NCI-H187 (cell line): ENCODE measurements at regions not wholly inside any gene's neighbourhood (a gene's known extent, or its start where the extent isn't known, plus 50 kb on each side); places are given as distances from the start of the nearest gene placed in this dataset.

Source experiments
- DNase-seq, 2 experiments: peaks; one replicate each; lab custom pipeline; 2025; lab: John Stamatoyannopoulos, UW

GRCh38 chr2:153005071-153005730, 286.8 kb downstream of the ARL6IP6 start:
- DNase-seq = no peak

DNA sequence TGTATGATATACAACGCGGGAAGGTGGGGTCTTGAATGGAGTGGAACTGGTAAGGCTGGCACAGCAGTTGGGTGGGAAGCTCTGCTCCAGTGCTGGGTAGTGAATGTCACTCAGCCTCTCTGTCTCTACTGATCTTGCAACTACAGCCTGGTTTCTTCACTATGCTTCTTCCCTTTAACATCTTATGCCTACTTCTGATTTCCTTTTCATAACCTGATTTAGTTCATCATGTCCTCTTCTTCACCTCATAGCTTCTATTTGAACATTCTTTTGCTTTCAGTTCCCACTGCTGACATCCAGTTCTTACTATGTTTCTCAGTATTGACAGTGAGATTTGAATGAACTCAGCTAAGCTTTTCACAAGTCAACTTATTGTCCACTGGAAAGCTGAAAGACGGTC, 286.2 kb downstream of the ARL6IP6 start:
- DNase-seq = no peak

- DNase-seq = no peak
Measured at GRCh38 chr2:152974146-152974545, 255.7 kb downstream of the ARL6IP6 start.

- no peak for DNase-seq
Measured at GRCh38 chr2:152971685-152972084, 253.3 kb downstream of the ARL6IP6 start.

GRCh38 chr2:152962446-152962845, 244.0 kb downstream of the ARL6IP6 start:
- DNase-seq = no peak

GRCh38 chr2:152961351-152961750, 242.9 kb downstream of the ARL6IP6 start:
- DNase-seq = no peak

GRCh38 chr2:152950126-152950525, 231.7 kb downstream of the ARL6IP6 start:
- DNase-seq = no peak

DNA sequence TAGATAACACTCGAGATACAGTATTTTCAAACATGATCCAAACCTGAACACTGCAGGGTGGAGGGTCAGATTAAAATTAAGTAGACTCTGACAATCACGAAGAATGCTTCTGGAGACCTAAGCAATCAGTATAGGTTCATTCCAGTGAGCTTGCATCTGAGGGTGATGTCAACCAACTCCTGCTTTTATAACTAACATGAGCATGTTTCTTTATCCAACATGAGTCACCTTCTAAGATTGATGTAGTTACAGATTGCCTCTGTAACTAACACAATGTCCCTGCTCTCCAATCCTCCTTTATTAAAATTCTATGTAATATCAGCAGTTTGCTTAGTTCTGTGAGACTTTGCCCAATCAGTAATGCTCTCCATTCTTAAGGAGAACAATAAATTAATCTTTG, 225.7 kb downstream of the ARL6IP6 start:
- DNase-seq = no peak

- DNase-seq = no peak
Measured at GRCh38 chr2:152942940-152943440, 224.6 kb downstream of the ARL6IP6 start.

GRCh38 chr2:152930501-152930900, 212.1 kb downstream of the ARL6IP6 start:
- no peak for DNase-seq

GRCh38 chr2:152929628-152930027, 211.2 kb downstream of the ARL6IP6 start:
- no peak for DNase-seq

DNA sequence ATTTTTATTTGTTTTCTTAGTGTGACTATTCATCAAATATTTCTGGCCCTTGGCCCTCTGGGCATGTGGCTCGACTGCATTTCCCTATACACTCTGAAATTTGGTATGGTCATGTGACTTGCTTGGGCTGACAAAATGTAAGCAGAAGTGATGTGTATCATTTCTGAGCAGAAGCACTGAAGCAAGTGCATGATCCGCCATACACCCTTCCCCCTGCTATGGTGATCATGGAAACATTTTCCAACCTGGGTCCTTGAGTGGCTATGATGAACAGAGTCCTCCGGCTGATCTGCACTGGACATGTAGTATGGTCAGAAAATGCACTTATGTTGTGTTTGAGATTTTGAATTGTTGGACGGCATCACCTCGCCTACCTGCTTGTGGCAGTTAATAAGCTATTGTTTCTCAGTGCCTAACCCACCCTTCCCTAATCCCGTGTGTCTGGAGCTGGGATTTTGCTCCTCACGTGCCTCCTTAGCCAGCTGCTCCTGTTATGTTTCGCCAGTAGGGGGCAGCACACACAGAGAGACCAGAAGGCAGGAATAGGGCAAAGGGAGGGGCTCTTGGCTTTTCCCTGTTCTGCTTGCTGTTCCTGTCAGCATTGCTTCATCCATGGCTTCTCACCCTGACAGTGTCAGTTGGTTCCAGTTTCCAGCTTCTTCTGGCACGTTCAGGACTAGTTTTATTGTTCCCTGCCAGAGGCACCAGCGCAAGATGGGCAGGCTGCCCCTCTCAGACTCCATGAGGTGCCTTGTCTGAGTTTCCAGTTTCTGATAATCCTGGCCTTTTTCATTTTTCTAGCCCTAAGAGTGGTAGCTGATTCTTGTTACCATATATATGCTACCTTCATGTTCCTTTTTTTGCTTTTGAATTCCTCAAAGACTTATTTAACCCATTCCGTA, 207.4 kb downstream of the ARL6IP6 start:
- DNase-seq = peak; percentile 14 to 43

- no peak for DNase-seq
Measured at GRCh38 chr2:152924722-152925121, 206.3 kb downstream of the ARL6IP6 start.

DNA sequence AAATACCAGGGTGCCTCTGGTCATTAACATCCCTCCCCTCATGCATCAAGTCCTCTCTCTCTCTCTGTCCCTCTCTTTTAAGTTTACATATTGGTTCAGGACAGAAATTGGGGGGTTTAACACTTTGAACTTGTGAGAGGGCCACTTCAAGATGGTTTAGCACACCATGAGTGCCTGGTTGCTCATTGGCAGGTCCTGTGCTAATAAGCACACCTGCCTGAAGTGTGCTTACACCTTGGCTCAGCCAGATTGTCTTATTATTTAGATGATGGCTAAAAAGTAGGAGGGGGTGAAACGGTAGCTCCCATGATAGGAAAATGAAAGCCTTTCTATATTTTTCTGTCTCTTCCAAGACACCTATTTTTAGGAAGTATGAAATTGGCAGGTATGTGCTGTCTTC, 205.8 kb downstream of the ARL6IP6 start:
- DNase-seq = no peak

GRCh38 chr2:152920846-152921245, 202.4 kb downstream of the ARL6IP6 start:
- DNase-seq = no peak

DNA sequence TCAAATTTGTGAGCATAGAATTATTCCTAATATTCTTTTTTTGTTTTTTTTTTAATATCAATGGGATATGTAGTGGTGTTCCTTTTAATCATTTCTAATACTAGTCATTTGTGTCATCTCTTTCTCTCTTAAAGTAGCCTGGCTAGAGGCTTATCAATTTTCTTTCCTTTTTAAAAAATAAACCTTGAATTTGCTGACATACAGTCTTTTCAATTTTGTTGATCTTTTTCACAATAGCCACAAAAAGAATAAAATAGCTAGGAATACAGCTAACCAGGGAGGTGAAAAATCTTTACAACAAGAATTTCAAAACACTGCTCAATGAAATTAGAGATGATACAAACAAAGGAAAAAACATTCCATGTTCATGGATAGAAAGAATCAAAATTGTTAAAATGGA, 192.6 kb downstream of the ARL6IP6 start:
- no peak for DNase-seq

- no peak for DNase-seq
Measured at GRCh38 chr2:152907046-152907445, 188.6 kb downstream of the ARL6IP6 start.

DNA sequence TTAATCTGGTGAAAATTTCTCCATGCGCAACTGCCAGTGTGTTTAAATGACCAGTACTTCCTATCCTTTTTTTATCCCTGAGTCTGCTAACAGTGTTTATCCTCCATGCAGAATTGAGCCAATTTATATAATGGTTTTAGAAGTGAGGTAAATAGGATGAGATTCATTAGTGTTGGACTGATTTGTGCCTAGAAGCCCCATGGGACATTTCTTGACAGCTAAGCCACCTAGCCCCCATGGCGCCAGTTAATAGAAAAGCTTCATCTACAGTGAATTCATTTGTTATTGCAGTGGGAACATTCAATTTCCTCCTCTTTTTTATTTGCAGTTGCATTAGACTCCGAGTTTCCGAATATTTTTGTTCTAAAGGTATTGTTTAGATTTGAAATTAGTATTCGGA, 175.6 kb downstream of the ARL6IP6 start:
- no peak for DNase-seq

- DNase-seq = no peak
Measured at GRCh38 chr2:152890736-152891135, 172.3 kb downstream of the ARL6IP6 start.

- DNase-seq = no peak
Measured at GRCh38 chr2:152883951-152884487, 165.6 kb downstream of the ARL6IP6 start.

DNA sequence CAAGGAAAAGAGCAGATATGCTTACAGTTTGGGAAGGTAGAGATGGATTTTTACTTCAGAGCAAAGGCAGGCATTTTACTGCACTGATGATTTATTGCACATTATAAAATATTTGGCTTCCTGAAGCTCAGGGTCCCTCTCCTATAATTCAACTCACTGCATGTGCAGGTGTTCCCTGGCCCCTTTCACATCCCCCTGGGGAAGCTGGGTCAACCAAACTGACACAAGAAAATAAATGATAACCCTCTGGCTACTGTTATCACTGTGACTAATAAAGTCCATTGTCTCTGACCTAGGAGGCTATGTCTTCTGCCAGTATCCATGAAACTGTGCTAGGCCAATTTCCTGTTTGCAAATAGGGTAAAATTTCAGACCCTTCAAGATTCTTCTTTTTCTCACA, 163.1 kb downstream of the ARL6IP6 start:
- DNase-seq = no peak

DNA sequence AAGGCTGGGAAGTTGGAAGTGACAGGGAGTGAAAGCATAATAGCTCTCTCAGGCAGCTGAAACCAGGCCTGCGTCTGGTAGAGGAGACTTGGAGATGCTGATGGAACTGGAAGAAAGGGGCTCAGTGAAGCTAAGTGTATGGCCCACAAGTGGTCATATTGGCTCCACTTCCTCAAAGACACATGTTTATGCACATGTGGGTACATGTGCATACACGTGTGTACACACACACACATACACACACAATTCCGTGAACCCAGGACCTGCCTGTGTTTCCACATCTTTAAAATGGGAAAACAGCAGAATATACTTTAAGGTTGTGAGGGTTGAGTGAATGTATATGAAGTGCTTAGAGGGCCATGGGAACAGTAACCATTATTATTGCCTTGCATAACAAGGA, 160.9 kb downstream of the ARL6IP6 start:
- no peak for DNase-seq
